B cell (primary cell): ENCODE measurements at regions not wholly inside any gene's neighbourhood (a gene's known extent, or its start where the extent isn't known, plus 50 kb on each side); places are given as distances from the start of the nearest gene placed in this dataset.

Experiments
- ATAC-seq: fragments of 200-7000 bp; cut with Tn5 transposase; one replicate; pipeline ENCODE4 v1.10.0; 2021; ENCODE audit warnings: low read depth, mild to moderate bottlenecking, moderate number of reproducible peaks, moderate library complexity
- CTCF ChIA-PET: fragments of 350-600 bp; sonication (Branson Sonifier 250); formaldehyde crosslinking; loops from one replicate; lab custom pipeline; 2021; ENCODE audit warnings: antibody characterized with exemption, inconsistent platforms; lab: Charles Lee
- POLR2A ChIA-PET: fragments of 350-600 bp; sonication (Branson Sonifier 250); formaldehyde crosslinking; loops from one replicate; lab custom pipeline; 2021; ENCODE audit warnings: antibody characterized with exemption; lab: Charles Lee
- DNase-seq: peaks from one replicate; pipeline ENCODE4 v3.0.0; 2013
- H2AFZ ChIP-seq: 2 replicates; pipeline ENCODE4 v1.6.1; 2012; ENCODE audit warnings: mild to moderate bottlenecking, low read depth, low read length; ENCODE audit not compliant: insufficient read depth, poor library complexity, severe bottlenecking
- H3K27ac ChIP-seq, 2 donors: 1 replicate in 1 of 2; 2 replicates in 1 of 2; pipeline ENCODE4 v1.5.1; 2012 to 2013; ENCODE audit warnings: low read length in 2 of 2, mild to moderate bottlenecking in 2 of 2, moderate library complexity in 1 of 2
- H3K27me3 ChIP-seq, 4 experiments: fragments of 200-600 bp in 1 of 4; sonication (generic) in 1 of 4; replicated peaks in 1 of 4; 1 replicate in 2 of 4; 2 replicates in 2 of 4; pipeline versions ENCODE4 v1.6.1 to v1.7.0; 2013 to 2016; ENCODE audit warnings: low read length in 3 of 4, mild to moderate bottlenecking in 2 of 4, mixed read lengths in 1 of 4, moderate library complexity in 1 of 4; ENCODE audit not compliant: insufficient read depth in 4 of 4, control insufficient read depth in 3 of 4; ENCODE audit errors: control extremely low read depth in 1 of 4
- H3K36me3 ChIP-seq, 2 experiments: replicated peaks in 1 of 2; 1 replicate in 1 of 2; 2 replicates in 1 of 2; pipeline versions ENCODE4 v1.6.1 to v1.7.1; 2013; ENCODE audit warnings: low read length in 1 of 2; ENCODE audit not compliant: insufficient read depth in 2 of 2, control insufficient read depth in 1 of 2; ENCODE audit errors: control extremely low read depth in 1 of 2, extremely low read depth in 1 of 2
- H3K4me1 ChIP-seq, 2 donors: fragments of 200-600 bp in 1 of 2; sonication (generic) in 1 of 2; 1 replicate in 1 of 2; 2 replicates in 1 of 2; pipeline versions ENCODE4 v1.5.1 to v1.6.1; 2013 to 2017; ENCODE audit warnings: low read length in 2 of 2; ENCODE audit not compliant: control insufficient read depth in 2 of 2, insufficient read depth in 2 of 2
- H3K4me2 ChIP-seq: replicated peaks from 2 replicates; pipeline ENCODE3; 2012; ENCODE audit warnings: mild to moderate bottlenecking, low read depth, low read length; ENCODE audit not compliant: poor library complexity, severe bottlenecking
- H3K4me3 ChIP-seq, 5 experiments: fragments of 200-600 bp in 1 of 5; sonication (generic) in 1 of 5; 1 replicate in 3 of 5; 2 replicates in 2 of 5; pipeline versions ENCODE4 v1.5.1 to v1.7.0; 2011 to 2016; ENCODE audit warnings: low read length in 4 of 5, mild to moderate bottlenecking in 4 of 5, low read depth in 2 of 5, control low read depth in 1 of 5, moderate library complexity in 1 of 5; ENCODE audit not compliant: insufficient read depth in 1 of 5; ENCODE audit errors: control extremely low read depth in 1 of 5, extremely low read depth in 1 of 5
- H3K79me2 ChIP-seq: fragments of 200-600 bp; sonication (generic); one replicate; pipeline ENCODE4 v1.6.0; 2016; ENCODE audit warnings: low read length; ENCODE audit not compliant: control insufficient read depth, insufficient read depth
- H3K9ac ChIP-seq: fragments of 200-600 bp; sonication (generic); 2 replicates; pipeline ENCODE4 v1.6.1; 2017; ENCODE audit warnings: mild to moderate bottlenecking, low read length, moderate library complexity
- H3K9me3 ChIP-seq, 3 donors: one replicate each; pipeline versions ENCODE4 v1.6.1 to v1.7.1; 2013; ENCODE audit warnings: low read length in 2 of 3; ENCODE audit not compliant: control insufficient read depth in 2 of 3, insufficient read depth in 1 of 3; ENCODE audit errors: control extremely low read depth in 1 of 3
- H4K20me1 ChIP-seq: 2 replicates; pipeline ENCODE4 v1.6.0; 2012; ENCODE audit warnings: mild to moderate bottlenecking, low read length; ENCODE audit not compliant: insufficient read depth, control insufficient read depth, poor library complexity, severe bottlenecking
- H3K27ac Mint-ChIP-seq: one replicate; pipeline ENCODE4 v1.8.0; 2021; ENCODE audit warnings: mixed read lengths
- H3K27me3 Mint-ChIP-seq: one replicate; pipeline ENCODE4 v1.8.0; 2021; ENCODE audit warnings: mixed read lengths
- H3K4me1 Mint-ChIP-seq: one replicate; pipeline ENCODE4 v1.8.0; 2021; ENCODE audit warnings: mixed read lengths
- H3K4me3 Mint-ChIP-seq: one replicate; pipeline ENCODE4 v1.8.0; 2021; ENCODE audit warnings: mixed read lengths
- H3K9me3 Mint-ChIP-seq: one replicate; pipeline ENCODE4 v1.8.0; 2022; ENCODE audit warnings: mixed read lengths; ENCODE audit not compliant: insufficient read depth
- EZH2 ChIP-seq: IDR thresholded peaks from 2 replicates; pipeline ENCODE4 v1.6.1; 2012; ENCODE audit warnings: borderline replicate concordance, low read depth, mild to moderate bottlenecking, moderate library complexity, low read length; ENCODE audit not compliant: insufficient read depth, poor library complexity, severe bottlenecking
- WGBS: methylation state at CpG from one replicate; pipeline ENCODE4 v1.1.5; 2013; ENCODE audit warnings: missing lambda C conversion rate; ENCODE audit not compliant: insufficient coverage; 5-methylcytosine and 5-hydroxymethylcytosine counted together
- intact Hi-C: fragments of 100-400 bp; cut with micrococcal nuclease; formaldehyde crosslinking; loops from one replicate; pipeline ENCODE4 v1.10.0; 2022
- TF ChIP-seq, protein P1 (sequence below): fragments of 200-600 bp; IDR thresholded peaks from one replicate; pipeline ENCODE4 v1.8.0; 2022; ENCODE audit warnings: antibody characterized with exemption, mild to moderate bottlenecking

DNA sequence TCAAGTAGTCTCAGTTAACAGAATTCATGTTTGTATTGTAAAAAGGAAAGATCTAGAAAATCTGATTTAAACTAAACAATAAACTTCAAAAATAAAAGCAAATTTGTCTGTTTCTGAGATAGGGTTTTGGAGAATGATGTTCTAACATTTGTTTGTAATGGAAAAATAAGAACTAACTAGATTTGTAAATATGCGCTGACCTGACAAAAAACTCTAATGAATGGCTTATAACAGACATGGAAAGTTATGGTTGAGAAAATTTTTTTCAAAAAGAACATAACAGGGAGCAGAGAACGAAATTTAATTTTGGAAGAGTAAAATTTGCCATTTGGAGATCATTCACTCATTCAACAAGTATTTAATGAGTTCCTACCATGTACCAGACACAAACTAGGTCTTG lies 179.0 kb upstream of the TARS1 start:
- Mint-ChIP-seq H3K4me1 (no peaks in the 10 kb centered on the region), H3K4me3 (no peak overlapping the region), H3K9me3 (no peaks in the 10 kb centered on the region), H3K27ac (no peak overlapping the region), H3K27me3 (no peaks in the 10 kb centered on the region)
- ChIA-PET CTCF (no interaction called here), POLR2A (no interaction called here)
- no peaks in the 10 kb centered on the region for H3K36me3 ChIP-seq
- H3K27me3 ChIP-seq, result no peaks in the 10 kb centered on the region
- H3K27ac ChIP-seq, result no peak overlapping the region
- no peaks in the 10 kb centered on the region for H3K79me2 ChIP-seq
- H3K4me2 ChIP-seq, result no peak overlapping the region
- H4K20me1 ChIP-seq, result no peaks in the 10 kb centered on the region
- no peaks in the 10 kb centered on the region for H3K4me1 ChIP-seq
- ATAC-seq, result no peak
- H3K9me3 ChIP-seq, result no peaks in the 10 kb centered on the region
- intact Hi-C loops, result no loop called here
- WGBS, result 100% methylated on average over 1 of the region's 2 CpGs
- H2AFZ ChIP-seq, result no peak overlapping the region
- H3K4me3 ChIP-seq, result no peak overlapping the region
- H3K9ac ChIP-seq, result no peak overlapping the region
- TF ChIP-seq, protein P1, sequence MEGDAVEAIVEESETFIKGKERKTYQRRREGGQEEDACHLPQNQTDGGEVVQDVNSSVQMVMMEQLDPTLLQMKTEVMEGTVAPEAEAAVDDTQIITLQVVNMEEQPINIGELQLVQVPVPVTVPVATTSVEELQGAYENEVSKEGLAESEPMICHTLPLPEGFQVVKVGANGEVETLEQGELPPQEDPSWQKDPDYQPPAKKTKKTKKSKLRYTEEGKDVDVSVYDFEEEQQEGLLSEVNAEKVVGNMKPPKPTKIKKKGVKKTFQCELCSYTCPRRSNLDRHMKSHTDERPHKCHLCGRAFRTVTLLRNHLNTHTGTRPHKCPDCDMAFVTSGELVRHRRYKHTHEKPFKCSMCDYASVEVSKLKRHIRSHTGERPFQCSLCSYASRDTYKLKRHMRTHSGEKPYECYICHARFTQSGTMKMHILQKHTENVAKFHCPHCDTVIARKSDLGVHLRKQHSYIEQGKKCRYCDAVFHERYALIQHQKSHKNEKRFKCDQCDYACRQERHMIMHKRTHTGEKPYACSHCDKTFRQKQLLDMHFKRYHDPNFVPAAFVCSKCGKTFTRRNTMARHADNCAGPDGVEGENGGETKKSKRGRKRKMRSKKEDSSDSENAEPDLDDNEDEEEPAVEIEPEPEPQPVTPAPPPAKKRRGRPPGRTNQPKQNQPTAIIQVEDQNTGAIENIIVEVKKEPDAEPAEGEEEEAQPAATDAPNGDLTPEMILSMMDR, result no peak
- TF ChIP-seq EZH2, result no peak
- no peak for DNase-seq

DNA sequence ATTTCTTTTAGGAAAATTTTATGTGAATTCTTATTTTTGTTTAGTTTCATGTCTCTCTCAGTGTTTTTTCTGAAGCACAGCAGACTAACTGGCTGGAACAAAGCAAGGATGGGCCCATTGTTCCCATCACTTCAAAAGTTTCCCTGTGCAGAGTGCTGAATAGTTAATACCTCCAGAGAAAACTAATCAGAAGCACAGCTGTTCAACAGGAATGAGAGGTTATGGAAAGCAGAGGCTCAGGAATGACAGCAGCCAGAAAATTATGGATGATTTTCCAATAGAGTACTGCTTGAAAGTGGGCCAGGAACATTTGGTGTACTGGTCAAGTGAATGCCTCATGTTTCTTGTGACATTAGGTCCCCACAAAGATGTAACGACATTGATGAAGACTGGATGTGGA lies 173.0 kb upstream of the TARS1 start:
- POLR2A ChIA-PET, result no interaction called here
- ATAC-seq, result no peak
- WGBS, result no CpG with 5 or more reads among the region's 1 CpG

More for the DNA sequence above, 173.0 kb upstream of the TARS1 start:
- Mint-ChIP-seq H3K4me3 (no peak overlapping the region), H3K27me3 (peaks cover 3% of the 10 kb centered on the region), H3K27ac (no peak overlapping the region), H3K4me1 (no peaks in the 10 kb centered on the region), H3K9me3 (no peaks in the 10 kb centered on the region)
- intact Hi-C loops, result no loop called here
- TF ChIP-seq EZH2, result no peak
- Histone ChIP-seq H3K27me3 (no peaks in the 10 kb centered on the region), H3K4me3 (no peak overlapping the region), H3K9me3 (no peaks in the 10 kb centered on the region), H3K4me2 (no peak overlapping the region), H2AFZ (no peak overlapping the region), H3K9ac (no peak overlapping the region), H3K27ac (no peak overlapping the region), H4K20me1 (no peaks in the 10 kb centered on the region), H3K36me3 (no peaks in the 10 kb centered on the region), H3K79me2 (no peaks in the 10 kb centered on the region), H3K4me1 (no peaks in the 10 kb centered on the region)
- no peak for DNase-seq
- CTCF ChIA-PET, result no interaction called here
